ENCODE measurements at regions not wholly inside any gene's neighbourhood (a gene's known extent, or its start where the extent isn't known, plus 50 kb on each side); places are given as distances from the start of the nearest gene placed in this dataset.

DNA sequence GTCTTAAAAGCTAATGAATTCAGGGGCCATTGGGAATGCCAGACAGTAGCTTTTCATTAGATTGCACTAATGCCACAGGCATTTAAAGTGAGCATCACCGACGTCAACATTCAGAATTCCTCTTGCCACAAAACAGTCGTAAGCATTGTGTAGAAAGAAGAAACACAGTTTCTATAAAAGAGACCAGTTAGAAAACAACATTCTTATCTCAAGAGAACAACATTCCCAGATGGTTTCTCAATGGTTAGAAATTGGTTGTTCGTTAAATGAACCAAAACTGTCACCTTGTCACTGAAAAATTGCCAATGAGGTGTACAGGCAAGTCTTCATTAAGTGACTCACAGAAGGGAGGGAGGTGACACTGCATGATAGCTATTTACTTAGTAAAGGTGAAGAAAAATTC lies 401.6 kb upstream of the PRR16 start:
- WGBS: 58% methylated on average over 4 of the region's 4 CpGs
- Histone ChIP-seq H3K27me3 (ENCODE audit: control insufficient read depth, insufficient read depth) (no peaks in the 10 kb centered on the region), H3K4me3 (ENCODE audit: low read length) (no peak overlapping the region), H3K9me3 (ENCODE audit: control insufficient read depth, low read length) (no peaks in the 10 kb centered on the region), H3K4me1 (ENCODE audit: control insufficient read depth, insufficient read depth, low read length) (no peaks in the 10 kb centered on the region), H3K27ac (ENCODE audit: low read length) (no peak overlapping the region)
- intact Hi-C loops (cut with DNase I): no loop called here
- no peak for ATAC-seq
- DNase-seq: no peak

DNA sequence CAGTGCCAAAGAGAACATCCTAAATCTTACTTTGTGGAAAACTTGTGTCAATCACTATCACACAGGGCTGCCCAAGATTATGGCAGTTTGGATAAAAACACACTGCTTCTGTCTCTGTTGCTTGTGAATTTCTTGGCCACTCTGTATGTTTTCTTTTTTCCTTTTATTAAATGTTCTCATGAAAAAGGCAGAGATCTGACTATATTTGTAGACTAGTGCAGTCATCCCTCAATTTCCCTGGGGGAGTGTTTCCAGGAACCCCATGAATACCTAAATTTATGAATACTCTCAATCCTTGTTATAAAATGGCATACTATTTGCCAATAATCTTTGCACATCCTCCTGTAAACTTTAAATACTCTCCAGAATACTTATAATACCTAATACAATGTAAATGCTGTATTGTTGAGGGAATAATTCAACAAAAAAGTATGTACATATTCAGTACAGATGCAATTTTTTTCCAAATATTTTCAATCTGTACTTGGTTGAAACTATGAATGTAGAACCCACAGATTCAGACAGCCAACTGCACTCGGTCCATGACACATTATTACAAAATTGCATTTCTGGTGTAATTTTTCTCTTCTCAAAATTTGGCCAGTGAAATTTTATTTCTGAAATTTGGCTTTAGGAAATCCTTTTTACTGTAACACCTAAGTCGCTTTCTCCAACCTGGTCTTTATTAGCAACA lies 391.9 kb upstream of the PRR16 start:
- ATAC-seq (peak in 1 of 2 donors; percentile 26), DNase-seq (no peak)
- Histone ChIP-seq H3K27me3 (ENCODE audit: control insufficient read depth, insufficient read depth) (no peaks in the 10 kb centered on the region), H3K9me3 (ENCODE audit: control insufficient read depth, low read length) (no peaks in the 10 kb centered on the region), H3K27ac (ENCODE audit: low read length) (no peak overlapping the region), H3K4me3 (ENCODE audit: low read length) (no peak overlapping the region), H3K4me1 (ENCODE audit: control insufficient read depth, insufficient read depth, low read length) (no peaks in the 10 kb centered on the region)
- WGBS: 74% methylated on average over 2 of the region's 2 CpGs
- intact Hi-C loops (cut with DNase I): no loop called here

DNA sequence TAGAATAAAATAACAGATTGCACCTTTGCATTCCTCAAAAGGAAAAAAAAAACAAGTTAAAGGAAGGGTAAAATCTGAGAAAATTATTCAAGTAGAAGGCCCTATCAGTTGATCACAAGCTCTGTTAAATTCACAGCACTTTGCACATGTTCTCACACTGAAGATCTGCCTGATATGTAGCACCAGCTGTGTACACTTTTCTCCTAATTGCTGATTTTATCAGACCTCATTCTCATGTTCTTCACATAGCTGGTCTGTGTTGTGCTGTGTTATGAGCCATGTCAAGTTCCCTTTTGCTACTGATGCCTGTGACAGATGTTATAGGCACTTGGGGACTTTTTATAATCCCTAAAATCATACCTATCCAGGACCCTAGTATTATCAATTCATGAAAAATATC lies 390.4 kb upstream of the PRR16 start:
- intact Hi-C loops (cut with DNase I): no loop called here
- H3K27me3 ChIP-seq (ENCODE audit: control insufficient read depth, insufficient read depth): no peaks in the 10 kb centered on the region
- DNase-seq: no peak
- H3K4me3 ChIP-seq (ENCODE audit: low read length): no peak overlapping the region
- no peak overlapping the region for H3K27ac ChIP-seq (ENCODE audit: low read length)
- no peaks in the 10 kb centered on the region for H3K9me3 ChIP-seq (ENCODE audit: control insufficient read depth, low read length)
- no peaks in the 10 kb centered on the region for H3K4me1 ChIP-seq (ENCODE audit: control insufficient read depth, insufficient read depth, low read length)
- no peak for ATAC-seq

DNA sequence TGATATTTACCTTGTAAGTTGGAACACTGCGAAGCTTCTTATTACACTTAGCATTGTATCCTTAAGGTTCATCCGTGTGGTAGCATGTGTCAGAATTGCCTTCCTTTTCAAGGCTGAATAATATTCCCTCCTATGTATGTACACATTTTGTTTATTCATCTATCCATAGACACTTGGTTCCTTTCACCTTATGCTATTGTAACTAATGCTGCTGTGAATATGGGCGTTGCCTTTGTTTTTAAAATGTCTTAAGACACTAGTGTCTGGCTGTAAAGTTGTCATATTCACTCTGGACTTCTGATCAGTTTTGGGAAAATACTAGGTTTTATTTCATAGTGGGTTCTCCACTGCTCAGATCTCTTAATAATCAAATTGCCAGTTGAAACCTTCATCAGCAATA lies 383.3 kb upstream of the PRR16 start:
- DNase-seq (no peak), ATAC-seq (no peak)
- Histone ChIP-seq H3K9me3 (ENCODE audit: control insufficient read depth, low read length) (no peaks in the 10 kb centered on the region), H3K4me1 (ENCODE audit: control insufficient read depth, insufficient read depth, low read length) (no peaks in the 10 kb centered on the region), H3K27ac (ENCODE audit: low read length) (no peak overlapping the region), H3K27me3 (ENCODE audit: control insufficient read depth, insufficient read depth) (no peaks in the 10 kb centered on the region), H3K4me3 (ENCODE audit: low read length) (no peak overlapping the region)
- WGBS: 67% methylated on average over 3 of the region's 3 CpGs
- intact Hi-C loops (cut with DNase I): no loop called here

DNA sequence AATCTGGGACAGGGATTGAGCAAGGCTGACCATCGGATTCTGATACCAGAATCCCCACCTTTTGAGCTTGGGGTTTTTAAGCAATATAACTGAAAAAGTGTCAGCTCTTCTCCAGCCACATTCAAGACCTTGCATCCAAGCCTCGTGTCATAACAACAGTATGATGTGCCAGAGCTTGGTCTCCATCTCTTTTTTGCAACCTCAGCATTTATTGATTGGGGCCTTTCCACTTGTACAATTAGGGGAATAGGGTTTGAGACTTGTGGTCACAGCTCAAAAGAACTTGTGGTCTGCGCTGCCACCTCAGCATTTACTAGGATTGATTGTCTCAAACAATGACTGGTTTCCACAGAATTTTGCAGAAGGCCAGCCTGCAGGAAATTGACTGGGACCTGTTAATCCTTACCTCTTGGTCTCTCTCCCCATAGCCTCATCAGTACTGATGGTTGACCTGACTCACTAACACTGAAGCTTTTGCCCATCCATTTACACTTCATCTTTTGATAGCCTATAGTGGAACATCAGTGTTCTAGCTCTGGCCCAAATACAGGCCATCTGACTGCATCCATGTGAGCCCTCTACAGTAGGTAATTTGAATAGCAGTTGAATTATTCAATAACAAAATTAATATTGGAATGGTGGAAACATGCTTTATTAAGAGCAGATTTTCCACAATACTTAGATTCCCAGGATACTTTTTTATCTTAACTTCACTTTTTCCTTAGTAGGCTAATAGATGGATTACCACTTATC lies 381.6 kb upstream of the PRR16 start:
- ATAC-seq (no peak), DNase-seq (no peak)
- Histone ChIP-seq H3K27me3 (ENCODE audit: control insufficient read depth, insufficient read depth) (no peaks in the 10 kb centered on the region), H3K4me3 (ENCODE audit: low read length) (no peak overlapping the region), H3K9me3 (ENCODE audit: control insufficient read depth, low read length) (no peaks in the 10 kb centered on the region), H3K27ac (ENCODE audit: low read length) (no peak overlapping the region), H3K4me1 (ENCODE audit: control insufficient read depth, insufficient read depth, low read length) (no peaks in the 10 kb centered on the region)
- WGBS: 87% methylated on average over 3 of the region's 3 CpGs
- intact Hi-C loops (cut with DNase I): no loop called here

DNA sequence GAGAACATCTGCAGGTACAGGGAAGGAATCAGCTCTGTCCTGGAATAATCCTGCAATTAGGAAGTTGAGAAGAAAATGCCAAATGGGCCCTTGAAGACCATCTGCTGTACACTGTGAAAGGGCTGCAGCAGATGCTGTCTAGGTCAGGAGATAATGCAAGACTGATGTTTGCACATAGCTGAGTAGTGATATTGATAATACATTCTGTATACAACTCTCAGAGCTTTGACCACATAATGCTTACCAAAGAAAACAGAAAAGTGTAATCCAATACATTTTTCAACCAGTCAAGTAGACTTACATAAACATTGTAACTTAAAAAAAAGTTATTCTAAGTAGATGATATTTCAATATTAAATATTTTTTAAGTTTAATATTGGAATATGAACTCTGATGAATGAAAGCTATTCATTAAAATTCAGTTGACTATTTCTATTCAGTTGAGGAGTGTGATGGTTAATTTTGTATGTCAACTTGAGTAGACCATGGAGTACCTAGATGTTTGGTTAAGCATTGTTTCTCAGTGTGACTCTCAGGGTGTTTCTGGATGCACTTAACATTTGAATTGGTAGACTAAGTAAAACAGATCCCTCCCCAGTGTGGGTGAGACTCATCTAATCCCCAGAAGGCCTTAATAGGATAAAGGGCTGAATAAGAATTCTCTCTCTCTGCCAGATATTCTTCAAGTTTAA lies 380.1 kb upstream of the PRR16 start:
- no peak for DNase-seq
- no peaks in the 10 kb centered on the region for H3K9me3 ChIP-seq (ENCODE audit: control insufficient read depth, low read length)

DNA sequence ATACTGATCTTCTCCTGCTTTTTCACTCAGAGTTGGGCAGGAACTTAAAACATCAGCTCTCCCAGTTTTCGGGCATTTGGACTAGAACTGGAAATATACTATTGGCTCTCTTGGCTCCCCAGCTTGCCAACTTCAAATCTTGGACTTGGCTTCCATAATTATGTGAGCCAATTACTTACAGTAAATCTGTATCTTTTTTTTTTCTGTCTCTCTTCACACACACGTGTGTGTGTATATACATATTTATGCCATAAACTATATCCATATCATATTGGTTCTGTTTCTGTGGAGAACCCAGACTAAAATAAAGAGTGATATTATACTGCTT lies 379.6 kb upstream of the PRR16 start:
- H3K9me3 ChIP-seq (ENCODE audit: control insufficient read depth, low read length): no peaks in the 10 kb centered on the region
- H3K27ac ChIP-seq (ENCODE audit: low read length): no peak overlapping the region
- no peak for ATAC-seq
- no peak for DNase-seq
- H3K27me3 ChIP-seq (ENCODE audit: control insufficient read depth, insufficient read depth): no peaks in the 10 kb centered on the region
- no peak overlapping the region for H3K4me3 ChIP-seq (ENCODE audit: low read length)
- intact Hi-C loops (cut with DNase I): no loop called here
- 60% methylated on average over 2 of the region's 2 CpGs for WGBS
- no peaks in the 10 kb centered on the region for H3K4me1 ChIP-seq (ENCODE audit: control insufficient read depth, insufficient read depth, low read length)

More for the DNA sequence above, 380.1 kb upstream of the PRR16 start:
- Histone ChIP-seq H3K4me3 (ENCODE audit: low read length) (no peak overlapping the region), H3K4me1 (ENCODE audit: control insufficient read depth, insufficient read depth, low read length) (no peaks in the 10 kb centered on the region), H3K27ac (ENCODE audit: low read length) (no peak overlapping the region), H3K27me3 (ENCODE audit: control insufficient read depth, insufficient read depth) (no peaks in the 10 kb centered on the region)
- ATAC-seq: no peak
- intact Hi-C loops (cut with DNase I): no loop called here

DNA sequence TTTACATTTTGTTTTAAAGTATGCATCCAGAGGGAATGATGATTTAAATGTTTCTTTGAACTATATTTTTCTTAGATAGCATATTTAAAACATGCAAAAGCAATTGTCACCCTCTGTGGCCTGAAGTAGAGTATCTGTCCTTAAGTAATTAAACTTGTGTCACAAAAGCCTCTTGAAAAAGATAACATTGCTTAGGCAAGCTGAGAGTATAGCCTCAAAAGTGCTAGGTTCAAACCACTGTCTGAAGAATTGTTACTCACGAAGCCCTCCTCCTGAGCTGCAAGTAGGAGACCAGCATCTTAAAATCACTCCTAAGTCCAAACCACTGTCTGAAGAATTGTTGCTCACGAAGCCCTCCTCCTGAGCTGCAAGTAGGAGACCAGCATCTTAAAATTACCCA lies 378.0 kb upstream of the PRR16 start:
- intact Hi-C loops (cut with DNase I): no loop called here
- WGBS: 80% methylated on average over 2 of the region's 2 CpGs
- no peak for DNase-seq
- Histone ChIP-seq H3K4me3 (ENCODE audit: low read length) (no peak overlapping the region), H3K27me3 (ENCODE audit: control insufficient read depth, insufficient read depth) (no peaks in the 10 kb centered on the region), H3K27ac (ENCODE audit: low read length) (no peak overlapping the region), H3K9me3 (ENCODE audit: control insufficient read depth, low read length) (no peaks in the 10 kb centered on the region), H3K4me1 (ENCODE audit: control insufficient read depth, insufficient read depth, low read length) (no peaks in the 10 kb centered on the region)
- no peak for ATAC-seq

DNA sequence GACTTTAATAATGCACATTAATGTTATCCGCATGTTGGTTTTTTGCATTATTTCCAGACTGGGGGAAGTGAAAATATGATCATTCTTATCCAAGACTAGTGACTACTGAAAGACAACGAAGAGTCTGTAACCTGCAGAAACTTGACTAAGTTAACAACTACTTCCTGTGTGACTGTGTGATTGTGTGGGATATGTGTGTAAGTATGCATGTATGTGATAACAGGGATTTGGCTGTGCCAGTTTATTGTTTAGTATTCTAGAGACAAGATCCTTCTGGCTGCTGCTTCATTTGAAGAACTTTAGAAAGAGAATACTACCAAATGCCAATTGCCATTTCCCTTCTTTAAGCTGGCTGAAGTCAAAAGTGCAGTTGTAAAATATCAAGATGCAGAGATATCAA lies 375.7 kb upstream of the PRR16 start:
- intact Hi-C loops (cut with DNase I): no loop called here
- 62% methylated on average over 2 of the region's 2 CpGs for WGBS
- H3K9me3 ChIP-seq (ENCODE audit: control insufficient read depth, low read length): no peaks in the 10 kb centered on the region
- no peaks in the 10 kb centered on the region for H3K27me3 ChIP-seq (ENCODE audit: control insufficient read depth, insufficient read depth)
- no peak overlapping the region for H3K27ac ChIP-seq (ENCODE audit: low read length)
- ATAC-seq (no peak), DNase-seq (no peak)
- H3K4me1 ChIP-seq (ENCODE audit: control insufficient read depth, insufficient read depth, low read length): no peaks in the 10 kb centered on the region
- no peak overlapping the region for H3K4me3 ChIP-seq (ENCODE audit: low read length)

DNA sequence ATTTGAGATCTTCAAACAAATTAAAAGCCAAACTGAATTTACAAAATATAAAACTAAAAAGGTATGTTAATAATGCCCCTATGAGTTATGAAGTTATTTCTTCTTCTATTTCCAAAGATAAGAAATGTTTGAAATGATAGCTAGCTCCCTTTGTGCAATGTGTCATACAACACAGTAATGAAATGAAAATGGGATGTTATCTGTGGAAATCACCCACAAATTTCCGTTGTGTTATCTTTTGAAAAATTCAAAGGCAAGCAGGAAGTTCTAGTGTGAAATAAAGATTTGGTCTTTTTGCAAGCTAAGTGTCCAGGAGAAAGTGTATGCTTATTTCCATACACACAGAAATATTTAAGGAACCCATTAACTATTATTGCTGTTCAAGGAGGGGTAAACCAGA lies 375.3 kb upstream of the PRR16 start:
- Histone ChIP-seq H3K27me3 (ENCODE audit: control insufficient read depth, insufficient read depth) (no peaks in the 10 kb centered on the region), H3K27ac (ENCODE audit: low read length) (no peak overlapping the region), H3K9me3 (ENCODE audit: control insufficient read depth, low read length) (no peaks in the 10 kb centered on the region), H3K4me3 (ENCODE audit: low read length) (no peak overlapping the region), H3K4me1 (ENCODE audit: control insufficient read depth, insufficient read depth, low read length) (no peaks in the 10 kb centered on the region)
- 6% methylated on average over 1 of the region's 1 CpG for WGBS
- DNase-seq (no peak), ATAC-seq (no peak)
- intact Hi-C loops (cut with DNase I): no loop called here

DNA sequence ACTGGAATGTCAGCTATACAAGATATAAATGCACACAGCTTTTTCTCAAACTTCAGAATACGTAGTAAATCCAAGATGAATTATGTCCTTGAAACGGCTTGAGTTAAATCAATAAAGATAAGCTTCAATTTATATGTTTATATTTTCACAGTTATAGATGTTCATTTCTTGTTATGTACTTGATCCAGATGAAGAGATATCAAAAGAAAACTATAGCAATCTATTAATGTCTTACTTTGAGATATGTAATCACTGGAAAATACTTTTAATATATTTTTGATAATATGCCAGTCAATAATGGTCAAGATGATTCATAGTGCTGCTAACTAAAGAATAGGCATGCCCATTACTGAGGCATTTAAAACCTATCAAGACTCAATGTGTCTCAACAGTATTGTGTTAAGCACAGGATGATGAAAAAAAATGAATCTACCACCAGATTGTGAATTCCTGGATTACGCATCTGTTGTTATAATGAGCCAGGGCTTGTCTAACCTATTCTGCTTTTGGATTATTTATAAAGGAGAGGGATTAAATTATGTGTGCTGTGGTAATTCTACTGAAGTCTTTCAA lies 372.6 kb upstream of the PRR16 start:
- 73% methylated on average over 3 of the region's 3 CpGs for WGBS

More for the DNA sequence above, 372.6 kb upstream of the PRR16 start:
- ATAC-seq (no peak), DNase-seq (no peak)
- Histone ChIP-seq H3K4me3 (ENCODE audit: low read length) (no peak overlapping the region), H3K9me3 (ENCODE audit: control insufficient read depth, low read length) (no peaks in the 10 kb centered on the region), H3K4me1 (ENCODE audit: control insufficient read depth, insufficient read depth, low read length) (no peaks in the 10 kb centered on the region), H3K27ac (ENCODE audit: low read length) (no peak overlapping the region), H3K27me3 (ENCODE audit: control insufficient read depth, insufficient read depth) (no peaks in the 10 kb centered on the region)
- intact Hi-C loops (cut with DNase I): no loop called here
